Hematopoietic multipotent progenitor cell treated with erythropoietin and hydrocortisone succinate and interleukin-3 and kit ligand, for 8 days (in vitro differentiated cells): ENCODE measurements at regions not wholly inside any gene's neighbourhood (a gene's known extent, or its start where the extent isn't known, plus 50 kb on each side); places are given as distances from the start of the nearest gene placed in this dataset.

Source experiments
- DNase-seq: peaks from one replicate; pipeline ENCODE4 v3.0.0-alpha.2; 2015

DNA sequence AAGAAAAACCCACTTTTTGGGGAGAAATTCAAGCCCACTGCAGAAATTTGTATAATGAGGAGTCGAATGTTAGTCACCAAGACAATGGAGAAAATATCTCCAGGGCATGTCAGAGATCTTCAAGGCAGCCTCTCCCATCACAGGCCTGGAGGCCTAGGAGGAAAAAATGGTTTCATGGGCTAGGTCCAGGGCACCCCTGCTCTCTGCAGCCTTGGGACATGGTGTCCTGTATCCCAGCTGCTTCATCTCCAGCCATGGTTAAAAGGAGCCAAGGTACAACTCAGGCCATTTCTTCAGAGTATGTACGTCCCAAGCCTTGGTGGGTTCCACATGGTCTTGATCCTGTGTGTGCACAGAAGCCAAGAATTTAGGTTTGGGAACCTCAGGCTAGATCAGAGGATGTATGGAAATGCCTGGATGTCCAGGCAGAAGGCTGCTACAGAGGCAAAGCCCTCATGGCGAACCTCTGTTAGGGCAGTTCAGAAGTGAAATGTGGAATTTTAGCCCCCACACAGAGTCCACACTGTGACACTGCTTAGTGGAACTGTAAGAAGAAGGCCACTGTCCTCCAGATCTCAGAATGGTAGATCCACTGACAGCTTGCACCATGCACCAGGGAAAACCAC lies 561.4 kb downstream of the ISL1 start:
- DNase-seq, result no peak

- no peak for DNase-seq
Measured at GRCh38 chr5:51958473-51958872, 575.2 kb downstream of the ISL1 start.

GRCh38 chr5:51960617-51961121 lies 577.4 kb downstream of the ISL1 start:
- DNase-seq, result no peak

- DNase-seq, result no peak
Measured at GRCh38 chr5:51961154-51961562, 577.9 kb downstream of the ISL1 start.

GRCh38 chr5:51968756-51969155 lies 585.5 kb downstream of the ISL1 start:
- DNase-seq, result no peak

DNA sequence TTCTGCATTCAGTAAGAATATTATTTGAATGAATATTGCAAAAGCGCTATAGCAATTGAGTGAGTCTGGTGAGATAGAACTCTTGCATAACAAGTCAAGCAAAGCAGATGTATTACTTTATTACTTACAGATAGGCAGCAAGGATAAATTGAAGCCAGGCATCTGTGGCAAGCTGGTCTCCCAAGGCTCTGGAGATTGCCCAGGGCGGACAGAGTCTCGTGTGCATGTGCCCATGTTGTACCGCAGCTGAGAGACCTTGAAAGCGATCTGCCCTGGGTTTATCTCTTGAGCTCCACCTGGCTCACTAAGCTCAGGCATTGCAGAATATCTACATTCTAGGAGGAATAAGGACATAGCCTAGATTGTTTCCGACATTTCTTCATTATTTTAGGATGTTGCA lies 591.6 kb downstream of the ISL1 start:
- DNase-seq, result no peak

- DNase-seq, result no peak
Measured at GRCh38 chr5:51977014-51977413, 593.8 kb downstream of the ISL1 start.

GRCh38 chr5:51983161-51983560 lies 599.9 kb downstream of the ISL1 start:
- DNase-seq, result no peak

DNA sequence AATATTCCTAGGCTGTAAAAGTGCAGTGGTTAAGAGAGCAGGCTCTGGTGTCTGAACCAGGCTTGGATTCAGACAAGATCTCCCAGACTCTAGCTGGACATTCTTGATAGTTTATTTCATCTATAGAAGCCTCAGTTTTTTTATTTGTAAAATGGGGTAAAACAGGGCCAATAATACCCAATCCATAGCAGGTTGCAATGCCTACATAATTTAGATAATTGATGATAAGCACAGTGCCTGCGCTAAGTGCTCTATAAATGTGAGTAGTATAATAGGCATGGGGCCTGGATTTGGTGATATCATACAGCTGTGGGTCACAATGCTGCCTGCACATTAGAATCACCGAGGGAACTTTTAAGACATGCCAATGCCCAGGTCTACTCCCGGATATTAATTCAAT lies 603.5 kb downstream of the ISL1 start:
- no peak for DNase-seq

DNA sequence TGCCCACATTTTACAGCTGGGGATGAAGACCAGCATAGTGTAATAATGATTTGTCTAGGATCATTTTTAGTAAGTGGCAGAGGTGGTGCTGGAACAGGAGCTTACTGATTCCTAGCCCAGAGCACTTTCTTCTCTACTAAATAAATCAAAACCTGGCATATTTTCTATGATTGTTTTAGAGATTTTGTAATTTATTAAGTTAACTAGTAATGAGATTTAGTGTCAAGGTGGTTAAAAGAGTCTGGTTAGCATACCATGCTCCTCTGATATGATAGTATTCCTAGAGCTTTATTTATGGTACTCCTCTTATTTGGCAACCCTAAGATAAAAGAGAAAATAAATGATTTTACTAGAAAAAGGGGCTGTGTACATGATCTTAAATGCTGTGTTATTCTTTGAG lies 604.0 kb downstream of the ISL1 start:
- no peak for DNase-seq

- DNase-seq, result no peak
Measured at GRCh38 chr5:51987669-51988209, 604.5 kb downstream of the ISL1 start.

DNA sequence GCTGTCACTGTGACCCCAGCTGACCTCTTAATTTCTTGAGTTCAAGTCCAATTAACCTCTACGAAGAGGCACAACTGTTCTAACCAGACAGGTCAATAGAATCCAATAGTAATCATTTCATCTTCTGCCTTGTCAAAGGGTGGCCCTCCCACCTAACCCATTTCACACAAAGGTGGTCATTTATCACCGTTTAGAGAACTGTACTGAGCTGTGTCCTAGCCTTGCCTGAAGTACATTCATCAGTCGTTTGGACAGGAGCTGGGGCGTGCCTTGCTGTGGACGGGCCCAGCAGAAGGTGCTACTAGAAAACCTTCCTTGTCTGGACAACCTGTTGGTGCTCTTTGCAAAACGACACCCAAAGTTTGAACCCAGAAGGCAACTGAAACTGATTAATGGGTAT lies 605.4 kb downstream of the ISL1 start:
- no peak for DNase-seq

DNA sequence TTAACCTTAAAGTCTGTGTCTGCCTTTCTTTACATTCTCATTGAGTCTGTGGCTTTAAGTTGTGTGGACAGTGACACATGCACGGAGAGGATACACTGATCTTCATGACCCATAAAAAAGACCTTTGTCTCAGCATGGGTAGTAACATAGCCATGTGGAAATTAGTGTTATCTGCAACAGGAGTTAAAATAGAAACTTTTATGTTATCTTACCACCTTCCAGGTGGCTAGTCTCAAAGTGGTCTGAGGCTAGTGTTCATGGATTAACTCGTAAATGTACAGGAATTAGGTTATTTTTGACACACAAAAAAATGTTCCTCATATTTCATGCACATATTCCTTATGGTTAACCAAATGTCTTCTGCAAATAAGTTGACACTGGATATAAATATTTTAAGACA lies 607.0 kb downstream of the ISL1 start:
- no peak for DNase-seq

GRCh38 chr5:51990661-51991180 lies 607.5 kb downstream of the ISL1 start:
- no peak for DNase-seq

DNA sequence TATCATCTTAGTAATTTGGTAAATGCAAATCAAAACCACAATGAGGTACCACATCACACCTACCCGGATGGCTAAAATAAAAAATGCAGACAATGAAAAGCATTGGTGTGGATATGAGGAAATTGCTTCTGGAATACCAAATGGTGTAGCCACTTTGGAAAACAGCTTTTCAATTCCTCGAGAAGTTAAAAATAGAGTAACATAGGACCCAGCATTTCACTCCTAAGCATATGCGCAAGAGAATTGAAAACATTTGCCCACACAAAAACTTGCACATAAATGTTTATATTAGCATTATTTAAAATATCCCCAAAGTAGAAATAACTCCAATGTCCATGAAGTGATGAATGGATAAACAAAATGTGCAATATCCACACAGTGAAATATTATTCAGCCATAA lies 608.7 kb downstream of the ISL1 start:
- no peak for DNase-seq

- no peak for DNase-seq
Measured at GRCh38 chr5:51995773-51996306, 612.6 kb downstream of the ISL1 start.

GRCh38 chr5:51996356-51996861 lies 613.2 kb downstream of the ISL1 start:
- DNase-seq, result no peak

DNA sequence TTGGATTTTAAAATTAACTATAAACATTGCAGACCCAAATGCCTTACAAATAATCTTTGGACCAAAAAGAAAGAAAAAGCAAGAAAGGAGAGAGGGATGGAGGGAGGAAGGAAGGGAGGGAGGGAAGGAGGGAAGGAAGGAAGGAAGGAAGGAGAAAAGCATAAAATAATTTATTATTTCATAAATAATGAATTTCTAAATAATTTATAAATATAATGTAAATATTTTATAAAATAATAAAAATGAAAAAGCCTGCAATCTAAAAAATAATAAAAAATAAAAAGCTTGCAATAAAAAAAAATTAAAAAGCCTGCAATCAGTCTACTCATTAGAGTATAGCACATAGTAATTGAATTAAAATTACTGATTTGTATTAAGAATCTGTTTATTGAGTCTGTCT lies 614.3 kb downstream of the ISL1 start:
- DNase-seq, result no peak

- DNase-seq, result no peak
Measured at GRCh38 chr5:51997949-51998348, 614.7 kb downstream of the ISL1 start.

DNA sequence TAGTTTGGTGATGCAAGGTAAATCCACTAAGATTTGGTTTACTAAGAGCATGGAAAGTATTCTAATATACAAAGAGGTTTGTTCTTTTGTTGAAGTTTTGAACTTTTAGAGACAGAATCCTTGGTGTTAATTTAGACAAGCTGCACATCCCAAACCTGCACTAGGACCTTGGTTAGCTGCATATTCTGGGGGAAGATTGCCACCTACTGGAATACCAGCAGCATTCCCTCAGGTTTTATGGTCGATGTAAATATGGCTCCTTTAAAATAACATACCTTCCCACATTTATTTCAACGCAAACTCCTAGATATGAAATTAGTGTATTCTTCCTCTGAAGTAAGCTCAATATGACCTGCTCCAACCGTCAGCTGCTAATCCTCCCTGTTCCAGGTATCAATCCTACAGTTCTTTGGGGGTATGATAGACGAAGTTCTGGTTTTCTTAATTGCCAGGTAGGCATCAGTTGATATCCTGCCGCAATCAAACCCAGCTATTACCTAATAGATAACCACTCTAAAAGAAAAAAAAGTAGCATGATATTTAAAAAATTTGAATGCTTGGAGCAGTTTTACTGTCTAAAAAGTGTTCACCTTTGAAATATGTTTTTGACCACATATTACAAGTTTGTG lies 624.1 kb downstream of the ISL1 start:
- peak; percentile 33 for DNase-seq

- no peak for DNase-seq
Measured at GRCh38 chr5:52010454-52010853, 627.2 kb downstream of the ISL1 start.

- no peak for DNase-seq
Measured at GRCh38 chr5:52013523-52013922, 630.3 kb downstream of the ISL1 start.

DNA sequence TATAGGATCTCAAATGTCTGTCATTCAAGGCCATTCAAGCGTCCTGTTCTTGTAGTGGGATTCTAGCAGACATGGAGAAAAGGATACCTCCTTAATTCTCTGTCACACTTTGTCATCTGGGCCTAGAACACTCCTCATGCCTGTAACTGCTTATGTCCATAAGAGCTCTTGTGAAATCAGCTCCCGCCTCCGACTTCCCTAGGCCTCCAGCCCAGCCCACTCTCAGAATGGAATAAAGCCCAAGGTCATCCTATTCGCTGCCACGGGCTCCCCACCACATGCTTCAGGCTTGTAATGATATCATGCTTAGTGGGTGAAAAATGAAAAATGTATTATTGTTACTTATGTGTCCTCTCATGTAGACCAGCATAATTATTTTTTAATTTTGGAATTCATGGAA lies 632.5 kb downstream of the ISL1 start:
- DNase-seq, result no peak

- no peak for DNase-seq
Measured at GRCh38 chr5:52017567-52017966, 634.3 kb downstream of the ISL1 start.
